VCaP (cell line): ENCODE measurements at regions not wholly inside any gene's neighbourhood (a gene's known extent, or its start where the extent isn't known, plus 50 kb on each side); places are given as distances from the start of the nearest gene placed in this dataset.

Source experiments
- H3K27ac ChIP-seq: fragments of 450-650 bp; 2 replicates; pipeline ENCODE4 v1.5.1; 2017
- CTCF ChIP-seq: fragments of 450-650 bp; conservative IDR thresholded peaks from 2 replicates; pipeline ENCODE4 v1.5.1; 2017; ENCODE audit warnings: mild to moderate bottlenecking, moderate library complexity

DNA sequence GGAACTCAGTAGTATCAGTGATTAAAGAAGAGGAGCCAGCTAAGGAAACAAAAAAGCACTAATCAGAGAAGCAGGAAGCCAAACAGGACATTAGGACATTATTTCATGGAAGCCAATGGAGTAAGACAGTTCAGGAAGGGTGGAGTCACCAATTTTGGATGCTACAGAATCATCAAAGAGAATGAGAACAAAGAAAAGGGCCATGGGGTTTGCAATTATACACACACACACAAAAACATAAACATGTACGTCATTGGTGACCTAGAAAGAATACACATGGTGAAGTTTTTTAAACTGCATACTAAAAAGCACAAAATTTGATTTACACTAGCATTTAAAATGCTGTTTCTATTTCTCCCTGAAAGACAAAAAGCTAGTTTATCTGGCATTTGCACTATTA lies 96.8 kb upstream of the MRPS30 start:
- H3K27ac ChIP-seq = no peak overlapping the region
- TF ChIP-seq CTCF = no peak

- H3K27ac ChIP-seq = no peak overlapping the region
- TF ChIP-seq CTCF = no peak
Measured at GRCh38 chr5:44708602-44709001, 100.1 kb upstream of the MRPS30 start.

DNA sequence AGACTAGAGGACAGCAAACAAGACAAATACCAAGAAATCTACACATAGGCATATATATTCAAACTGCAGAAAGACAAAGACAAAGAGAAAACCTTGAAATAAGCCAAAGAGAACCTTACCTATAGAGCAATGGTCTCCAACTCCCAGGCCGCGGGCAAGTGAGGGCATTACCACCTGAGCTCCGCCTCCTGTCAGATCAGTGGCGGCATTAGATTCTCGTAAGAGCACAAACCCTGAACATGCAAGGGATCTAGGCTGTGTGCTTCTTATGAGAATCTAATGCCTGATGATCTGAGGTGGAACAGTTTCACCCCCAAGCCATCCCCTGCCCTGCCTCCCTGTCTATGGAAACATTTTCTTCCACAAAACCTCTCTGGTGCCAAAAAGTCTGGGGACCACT lies 101.0 kb upstream of the MRPS30 start:
- no peak overlapping the region for H3K27ac ChIP-seq
- TF ChIP-seq CTCF = no peak

- H3K27ac ChIP-seq = no peak overlapping the region; the same call in 1 of the 2 replicates
- TF ChIP-seq CTCF = no peak
Measured at GRCh38 chr5:44697025-44697424, 111.7 kb upstream of the MRPS30 start.

- TF ChIP-seq CTCF = no peak
- H3K27ac ChIP-seq = no peak overlapping the region
Measured at GRCh38 chr5:44695259-44695658, 113.5 kb upstream of the MRPS30 start.

- TF ChIP-seq CTCF = no peak
- H3K27ac ChIP-seq = no peak overlapping the region
Measured at GRCh38 chr5:44691802-44692201, 116.9 kb upstream of the MRPS30 start.

GRCh38 chr5:44681906-44682305 lies 126.8 kb upstream of the MRPS30 start:
- no peak overlapping the region for H3K27ac ChIP-seq
- TF ChIP-seq CTCF = no peak

DNA sequence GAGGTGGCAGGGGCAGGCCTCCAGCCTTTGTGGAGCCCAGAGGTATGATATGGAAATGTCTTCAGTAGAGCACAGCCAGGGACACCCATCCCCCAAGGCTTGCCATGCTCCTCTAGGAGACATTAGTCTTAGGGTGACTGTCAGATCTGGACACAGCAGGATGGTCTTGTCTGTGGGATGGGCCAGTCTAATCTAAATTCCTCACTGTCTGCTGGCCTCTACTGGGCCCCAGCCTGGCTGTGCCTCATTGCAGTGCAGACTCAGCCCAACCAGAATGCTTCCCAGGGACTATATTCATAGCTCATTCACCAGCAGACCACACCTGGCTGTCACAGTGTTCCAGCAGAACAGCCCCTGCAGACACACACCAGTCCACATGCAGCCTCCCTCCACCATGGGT lies 129.5 kb upstream of the MRPS30 start:
- H3K27ac ChIP-seq = no peak overlapping the region
- TF ChIP-seq CTCF = no peak
